SU-DHL-6 (cell line): ENCODE measurements at regions not wholly inside any gene's neighbourhood (a gene's known extent, or its start where the extent isn't known, plus 50 kb on each side); places are given as distances from the start of the nearest gene placed in this dataset.

Experiments
- H2AFZ ChIP-seq: fragments of 200-600 bp; sonication (generic); 2 replicates; pipeline ENCODE4 v1.6.1; 2014; ENCODE audit warnings: low read depth, mild to moderate bottlenecking, moderate library complexity, mixed read lengths, antibody characterized with exemption, low read length; ENCODE audit not compliant: severe bottlenecking
- H3F3A ChIP-seq: fragments of 200-600 bp; shearing (Covaris generic); 2 replicates; pipeline ENCODE4 v1.6.0; 2016; ENCODE audit warnings: antibody characterized with exemption, mild to moderate bottlenecking; ENCODE audit not compliant: insufficient read depth
- H3K27ac ChIP-seq: fragments of 200-600 bp; sonication (generic); 2 replicates; pipeline ENCODE4 v1.5.1; 2016; ENCODE audit warnings: low read depth, mild to moderate bottlenecking, low read length, moderate library complexity, mixed read lengths
- H3K27me3 ChIP-seq: fragments of 200-600 bp; sonication (generic), shearing (Covaris generic); 2 replicates; pipeline ENCODE4 v1.6.0; 2014; ENCODE audit warnings: mild to moderate bottlenecking, low read length
- H3K36me3 ChIP-seq: fragments of 200-600 bp; sonication (generic); 2 replicates; pipeline ENCODE4 v1.6.1; 2014; ENCODE audit warnings: mild to moderate bottlenecking, low read length, mixed read lengths
- H3K4me2 ChIP-seq: fragments of 300-600, 200-600 bp; shearing (Covaris generic), sonication (generic); 2 replicates; pipeline ENCODE4 v1.6.0; 2014; ENCODE audit warnings: low read length, low read depth, mild to moderate bottlenecking; ENCODE audit not compliant: poor library complexity, severe bottlenecking
- H3K4me3 ChIP-seq: fragments of 200-600 bp; sonication (generic); 2 replicates; pipeline ENCODE4 v1.5.1; 2014; ENCODE audit warnings: antibody characterized with exemption, low read length, mild to moderate bottlenecking, mixed read lengths; ENCODE audit not compliant: insufficient read depth, poor library complexity, severe bottlenecking
- H3K79me2 ChIP-seq: fragments of 200-600 bp; sonication (generic); 2 replicates; pipeline ENCODE4 v1.6.1; 2014; ENCODE audit warnings: mild to moderate bottlenecking, low read length, moderate library complexity; ENCODE audit not compliant: insufficient read depth
- H3K9ac ChIP-seq: fragments of 200-600 bp; sonication (generic); 2 replicates; pipeline ENCODE4 v1.7.0; 2014; ENCODE audit warnings: mild to moderate bottlenecking, low read length
- H3K9me2 ChIP-seq: fragments of 200-600 bp; sonication (generic); replicated peaks from 2 replicates; pipeline ENCODE4 v1.6.1; 2014; ENCODE audit warnings: low read length; ENCODE audit not compliant: insufficient read depth
- H3K9me3 ChIP-seq: fragments of 200-600 bp; sonication (generic); 2 replicates; pipeline ENCODE4 v1.6.1; 2014; ENCODE audit warnings: low read length, mixed read lengths; ENCODE audit not compliant: insufficient read depth
- H4K20me1 ChIP-seq: fragments of 200-600 bp; sonication (generic); 2 replicates; pipeline ENCODE4 v1.6.1; 2014; ENCODE audit warnings: low read depth, mild to moderate bottlenecking, antibody characterized with exemption, low read length, moderate library complexity, mixed read lengths
- EZH2phosphoT487 ChIP-seq: fragments of 200-600 bp; sonication (generic), shearing (Covaris generic); conservative IDR thresholded peaks from 2 replicates; pipeline ENCODE4 v1.6.1; 2018; ENCODE audit warnings: mild to moderate bottlenecking, antibody characterized with exemption, low read length, moderate library complexity, mixed read lengths
- TF ChIP-seq, protein P1 (sequence below): fragments of 200-600 bp; sonication (generic); IDR thresholded peaks from one replicate; pipeline ENCODE4 v1.5.1; 2017; ENCODE audit warnings: antibody characterized with exemption, mild to moderate bottlenecking, low read length, moderate library complexity; ENCODE audit not compliant: insufficient read depth, poor library complexity, severe bottlenecking

DNA sequence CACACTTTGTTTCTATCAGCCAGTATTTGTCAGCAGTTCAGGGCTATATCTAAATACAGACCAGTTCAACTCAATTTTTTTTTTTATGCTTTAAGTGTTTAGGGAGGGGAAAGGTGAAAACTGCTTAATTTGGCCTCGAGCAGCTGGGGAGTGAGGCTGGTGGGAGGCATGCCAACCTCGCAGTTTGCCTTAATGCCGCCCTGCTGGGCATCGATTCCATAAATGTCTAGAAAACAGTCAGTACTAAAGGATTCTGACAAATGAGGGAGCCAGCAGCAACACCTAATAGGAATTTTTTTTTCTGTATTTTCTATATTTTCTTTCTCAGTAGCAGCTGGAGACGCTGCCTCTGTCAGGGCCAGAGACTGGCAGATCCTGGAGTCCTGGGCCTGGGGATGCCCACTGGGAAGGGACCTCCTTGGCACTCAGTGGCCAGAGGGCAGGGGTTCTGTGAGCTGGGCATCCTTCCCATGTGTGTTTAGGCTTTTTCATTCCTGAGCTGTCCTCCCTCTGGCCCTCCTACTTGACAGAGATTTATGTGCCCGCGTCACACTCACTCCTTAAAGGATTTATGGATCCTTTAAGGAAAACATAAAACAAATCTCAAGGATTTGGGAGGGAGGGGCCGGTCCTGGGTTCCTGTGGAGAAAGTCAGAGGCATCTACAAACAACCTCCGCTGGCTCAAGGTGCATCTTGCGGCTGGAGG is 117.8 kb downstream of the WNT5A start:
- no peaks in the 10 kb centered on the region for H3K27me3 ChIP-seq
- TF ChIP-seq, protein P1, sequence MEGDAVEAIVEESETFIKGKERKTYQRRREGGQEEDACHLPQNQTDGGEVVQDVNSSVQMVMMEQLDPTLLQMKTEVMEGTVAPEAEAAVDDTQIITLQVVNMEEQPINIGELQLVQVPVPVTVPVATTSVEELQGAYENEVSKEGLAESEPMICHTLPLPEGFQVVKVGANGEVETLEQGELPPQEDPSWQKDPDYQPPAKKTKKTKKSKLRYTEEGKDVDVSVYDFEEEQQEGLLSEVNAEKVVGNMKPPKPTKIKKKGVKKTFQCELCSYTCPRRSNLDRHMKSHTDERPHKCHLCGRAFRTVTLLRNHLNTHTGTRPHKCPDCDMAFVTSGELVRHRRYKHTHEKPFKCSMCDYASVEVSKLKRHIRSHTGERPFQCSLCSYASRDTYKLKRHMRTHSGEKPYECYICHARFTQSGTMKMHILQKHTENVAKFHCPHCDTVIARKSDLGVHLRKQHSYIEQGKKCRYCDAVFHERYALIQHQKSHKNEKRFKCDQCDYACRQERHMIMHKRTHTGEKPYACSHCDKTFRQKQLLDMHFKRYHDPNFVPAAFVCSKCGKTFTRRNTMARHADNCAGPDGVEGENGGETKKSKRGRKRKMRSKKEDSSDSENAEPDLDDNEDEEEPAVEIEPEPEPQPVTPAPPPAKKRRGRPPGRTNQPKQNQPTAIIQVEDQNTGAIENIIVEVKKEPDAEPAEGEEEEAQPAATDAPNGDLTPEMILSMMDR = no peak
- TF ChIP-seq EZH2phosphoT487 = no peak
- H3K27ac ChIP-seq = no peak overlapping the region
- H3K4me2 ChIP-seq = no peak overlapping the region
- no peaks in the 10 kb centered on the region for H3K36me3 ChIP-seq
- H4K20me1 ChIP-seq = no peaks in the 10 kb centered on the region
- no peaks in the 10 kb centered on the region for H3K79me2 ChIP-seq
- H3K9me2 ChIP-seq = no peaks in the 10 kb centered on the region
- H3K9ac ChIP-seq = no peak overlapping the region
- H2AFZ ChIP-seq = no peak overlapping the region
- H3K4me3 ChIP-seq = no peak overlapping the region
- H3F3A ChIP-seq = no peaks in the 10 kb centered on the region
- peaks cover 4% of the 10 kb centered on the region; the same call in 1 of the 2 replicates for H3K9me3 ChIP-seq

DNA sequence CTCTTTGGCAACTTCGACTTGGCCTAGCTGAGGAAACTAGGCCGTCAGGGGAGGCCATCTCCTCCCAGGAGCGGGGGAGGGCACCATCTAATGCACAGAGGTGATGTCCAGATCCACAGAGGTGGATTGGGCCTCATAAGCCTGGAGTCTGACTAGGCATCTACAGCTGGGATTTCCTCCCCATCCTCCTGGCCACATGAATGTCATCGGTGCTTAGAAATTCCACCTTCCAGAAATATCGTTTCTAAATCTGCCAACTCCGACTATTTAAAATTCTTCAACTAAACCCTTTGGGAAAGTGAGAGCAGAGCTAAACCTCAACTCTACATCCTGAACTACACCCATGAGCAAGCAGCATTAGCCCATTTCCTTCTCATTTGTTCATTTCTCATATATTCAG is 118.7 kb downstream of the WNT5A start:
- Histone ChIP-seq H3K9ac (no peak overlapping the region), H3K36me3 (no peaks in the 10 kb centered on the region), H3K9me3 (peaks cover 4% of the 10 kb centered on the region; the same call in 1 of the 2 replicates), H3K4me2 (no peak overlapping the region), H3K79me2 (no peaks in the 10 kb centered on the region), H4K20me1 (no peaks in the 10 kb centered on the region), H3K27me3 (no peaks in the 10 kb centered on the region), H3K27ac (no peak overlapping the region), H3K4me3 (no peak overlapping the region), H3F3A (no peaks in the 10 kb centered on the region), H3K9me2 (no peaks in the 10 kb centered on the region), H2AFZ (no peak overlapping the region)
- TF ChIP-seq, protein P1 = no peak
- no peak for TF ChIP-seq EZH2phosphoT487

DNA sequence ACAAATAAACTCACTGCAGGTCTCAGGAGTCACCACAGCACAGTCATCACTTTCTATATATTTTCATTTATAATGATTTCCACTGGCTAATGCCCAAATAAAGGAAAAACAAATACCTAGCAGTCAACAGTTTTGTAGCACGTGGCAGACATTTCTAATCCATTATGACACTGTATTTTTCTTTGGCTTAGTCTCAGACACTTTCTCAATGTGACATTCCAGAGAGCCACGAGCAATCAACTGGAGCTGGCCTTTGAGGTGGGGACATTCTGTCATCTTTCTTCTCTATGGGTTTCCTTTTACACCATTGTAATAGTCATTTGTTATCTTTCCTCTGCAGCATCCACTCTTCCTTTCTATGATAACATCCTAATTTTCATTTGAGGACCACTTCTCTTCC is 119.7 kb downstream of the WNT5A start:
- Histone ChIP-seq H3K4me3 (no peak overlapping the region), H3K9me3 (peaks cover 4% of the 10 kb centered on the region; the same call in 1 of the 2 replicates), H3K9me2 (no peaks in the 10 kb centered on the region), H3K79me2 (no peaks in the 10 kb centered on the region), H4K20me1 (no peaks in the 10 kb centered on the region), H3F3A (no peaks in the 10 kb centered on the region), H3K4me2 (no peak overlapping the region), H3K9ac (no peak overlapping the region), H2AFZ (no peak overlapping the region), H3K27me3 (no peaks in the 10 kb centered on the region), H3K27ac (no peak overlapping the region), H3K36me3 (no peaks in the 10 kb centered on the region)
- TF ChIP-seq, protein P1 = no peak
